ENCODE measurements at regions not wholly inside any gene's neighbourhood (a gene's known extent, or its start where the extent isn't known, plus 50 kb on each side); places are given as distances from the start of the nearest gene placed in this dataset.

GRCh38 chr13:105597573-105597972, 937.9 kb downstream of the EFNB2 start:
- Histone ChIP-seq H3K4me3 (ENCODE audit: low read depth, low read length) (no peak overlapping the region), H3K27me3 (ENCODE audit: control insufficient read depth, insufficient read depth, low read length) (no peaks in the 10 kb centered on the region), H3K36me3 (ENCODE audit: control insufficient read depth, insufficient read depth, low read length) (no peaks in the 10 kb centered on the region)
- TF ChIP-seq, protein P1, sequence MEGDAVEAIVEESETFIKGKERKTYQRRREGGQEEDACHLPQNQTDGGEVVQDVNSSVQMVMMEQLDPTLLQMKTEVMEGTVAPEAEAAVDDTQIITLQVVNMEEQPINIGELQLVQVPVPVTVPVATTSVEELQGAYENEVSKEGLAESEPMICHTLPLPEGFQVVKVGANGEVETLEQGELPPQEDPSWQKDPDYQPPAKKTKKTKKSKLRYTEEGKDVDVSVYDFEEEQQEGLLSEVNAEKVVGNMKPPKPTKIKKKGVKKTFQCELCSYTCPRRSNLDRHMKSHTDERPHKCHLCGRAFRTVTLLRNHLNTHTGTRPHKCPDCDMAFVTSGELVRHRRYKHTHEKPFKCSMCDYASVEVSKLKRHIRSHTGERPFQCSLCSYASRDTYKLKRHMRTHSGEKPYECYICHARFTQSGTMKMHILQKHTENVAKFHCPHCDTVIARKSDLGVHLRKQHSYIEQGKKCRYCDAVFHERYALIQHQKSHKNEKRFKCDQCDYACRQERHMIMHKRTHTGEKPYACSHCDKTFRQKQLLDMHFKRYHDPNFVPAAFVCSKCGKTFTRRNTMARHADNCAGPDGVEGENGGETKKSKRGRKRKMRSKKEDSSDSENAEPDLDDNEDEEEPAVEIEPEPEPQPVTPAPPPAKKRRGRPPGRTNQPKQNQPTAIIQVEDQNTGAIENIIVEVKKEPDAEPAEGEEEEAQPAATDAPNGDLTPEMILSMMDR (IDR thresholded peaks at IDR 0.05; ENCODE audit: insufficient read depth, low read depth, low read length): no peak
- DNase-seq (ENCODE audit: low read depth): no peak
- POLR2A ChIA-PET: no interaction called here
- CTCF ChIA-PET: interaction anchor here (1.7 kb wide), 1 partner anchor 12 kb away, joined by 3 read pairs; no protein-coding TSS in a partner anchor

- TF ChIP-seq, protein P1 (IDR thresholded peaks at IDR 0.05; ENCODE audit: insufficient read depth, low read depth, low read length): no peak
- POLR2A ChIA-PET: no interaction called here
- CTCF ChIA-PET: interaction anchor here (0.6 to 0.7 kb wide), 2 partner anchors 36 to 1065 kb away, joined by 3 to 5 read pairs; no protein-coding TSS in a partner anchor
- DNase-seq (ENCODE audit: low read depth): no peak
- Histone ChIP-seq H3K4me3 (ENCODE audit: low read depth, low read length) (no peak overlapping the region), H3K36me3 (ENCODE audit: control insufficient read depth, insufficient read depth, low read length) (no peaks in the 10 kb centered on the region), H3K27me3 (ENCODE audit: control insufficient read depth, insufficient read depth, low read length) (no peaks in the 10 kb centered on the region)
Observed at GRCh38 chr13:105595471-105595870, 940.0 kb downstream of the EFNB2 start.

GRCh38 chr13:105591277-105591676, 944.2 kb downstream of the EFNB2 start:
- TF ChIP-seq, protein P1 (IDR thresholded peaks at IDR 0.05; ENCODE audit: insufficient read depth, low read depth, low read length): no peak
- no peaks in the 10 kb centered on the region for H3K36me3 ChIP-seq (ENCODE audit: control insufficient read depth, insufficient read depth, low read length)
- DNase-seq (ENCODE audit: low read depth): no peak
- H3K27me3 ChIP-seq (ENCODE audit: control insufficient read depth, insufficient read depth, low read length): no peaks in the 10 kb centered on the region
- POLR2A ChIA-PET: no interaction called here
- CTCF ChIA-PET: no interaction called here
- H3K4me3 ChIP-seq (ENCODE audit: low read depth, low read length): no peak overlapping the region

GRCh38 chr13:105587786-105588185, 947.7 kb downstream of the EFNB2 start:
- H3K27me3 ChIP-seq (ENCODE audit: control insufficient read depth, insufficient read depth, low read length): no peaks in the 10 kb centered on the region
- POLR2A ChIA-PET: no interaction called here
- CTCF ChIA-PET: no interaction called here
- TF ChIP-seq, protein P1 (IDR thresholded peaks at IDR 0.05; ENCODE audit: insufficient read depth, low read depth, low read length): no peak
- no peak for DNase-seq (ENCODE audit: low read depth)
- no peaks in the 10 kb centered on the region for H3K36me3 ChIP-seq (ENCODE audit: control insufficient read depth, insufficient read depth, low read length)
- no peak overlapping the region for H3K4me3 ChIP-seq (ENCODE audit: low read depth, low read length)

DNA sequence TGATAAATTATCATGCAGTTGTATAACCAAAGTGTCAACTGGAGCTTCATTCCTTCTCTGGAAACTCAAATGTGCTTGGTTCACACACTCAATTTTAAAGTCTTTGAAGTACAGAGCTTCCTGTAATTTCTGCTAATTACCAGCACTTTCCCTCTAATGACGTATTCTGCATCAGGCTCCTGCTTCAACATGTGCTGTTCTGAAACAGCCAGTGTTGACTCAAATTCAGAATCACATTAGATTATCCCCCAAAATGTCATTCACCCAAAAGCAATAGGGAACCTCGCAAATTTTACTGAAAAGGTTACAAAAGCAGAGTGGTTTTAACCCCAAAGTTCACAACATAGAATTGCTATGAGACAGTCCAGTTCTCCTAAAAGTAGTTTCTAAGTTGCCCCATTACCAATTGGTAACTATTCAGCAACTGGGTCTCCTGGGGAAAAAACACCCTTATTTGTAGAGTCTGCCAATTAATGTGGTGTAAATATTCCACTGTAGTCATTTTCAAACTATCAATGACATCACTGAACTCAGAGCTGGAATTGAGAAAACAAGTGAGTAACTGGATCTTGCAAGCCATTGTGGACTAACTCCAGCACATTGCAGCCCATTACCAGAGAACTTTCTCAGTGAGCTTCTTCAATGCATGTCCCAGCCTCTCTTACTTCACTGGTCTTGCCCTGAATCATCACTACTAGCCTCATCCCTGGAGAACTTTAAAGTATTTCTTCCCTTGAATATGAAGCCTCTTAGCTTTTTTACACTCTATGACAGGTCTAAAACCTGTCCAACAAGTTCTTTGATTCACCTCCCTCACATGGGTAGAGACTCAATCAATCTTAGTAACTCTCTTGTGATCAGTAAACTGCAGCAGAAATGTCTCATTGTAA, 955.4 kb downstream of the EFNB2 start:
- H3K27me3 ChIP-seq (ENCODE audit: control insufficient read depth, insufficient read depth, low read length): no peaks in the 10 kb centered on the region
- H3K36me3 ChIP-seq (ENCODE audit: control insufficient read depth, insufficient read depth, low read length): no peaks in the 10 kb centered on the region
- H3K4me3 ChIP-seq (ENCODE audit: low read depth, low read length): no peak overlapping the region
- DNase-seq (ENCODE audit: low read depth): no peak
- CTCF ChIA-PET: interaction anchor here (0.5 kb wide), 1 partner anchor 1319 kb away, joined by 3 read pairs; no protein-coding TSS in a partner anchor
- TF ChIP-seq, protein P1 (IDR thresholded peaks at IDR 0.05; ENCODE audit: insufficient read depth, low read depth, low read length): no peak
- POLR2A ChIA-PET: no interaction called here

Data from BJ (cell line).